ENCODE measurements at regions not wholly inside any gene's neighbourhood (a gene's known extent, or its start where the extent isn't known, plus 50 kb on each side); places are given as distances from the start of the nearest gene placed in this dataset.
A peak's percentile ranks its signal among the peaks of the same experiment; 100 is the strongest.
"Not testable (repeated sequence)": the region's sequence is repeated elsewhere in the genome, so short reads cannot be mapped to it uniquely, and the experiment has no call there.

- 96 to 97% methylated on average over 5 of the region's 5 CpGs for WGBS, 2 donors
- no peak for TF ChIP-seq CTCF (IDR thresholded peaks at IDR 0.05)
- TF ChIP-seq POLR2A (IDR thresholded peaks at IDR 0.05): no peak
- intact Hi-C loops (cut with DNase I; ENCODE audit: low total_unique reads): loop anchor here (10.0 kb wide), 1 partner anchor 110 kb away; the partner anchor contains the start of gene RAP2B
These were observed 106.8 kb upstream of the RAP2B start for GRCh38 chr3:153055217-153055616.

GRCh38 chr3:153055779-153056178 lies 106.2 kb upstream of the RAP2B start:
- intact Hi-C loops (cut with DNase I; ENCODE audit: low total_unique reads): loop anchor here (10.0 kb wide), 1 partner anchor 109 kb away; the partner anchor contains the start of gene RAP2B
- WGBS, 2 donors: 83 to 89% methylated on average over 2 of the region's 2 CpGs
- no peak for TF ChIP-seq CTCF (IDR thresholded peaks at IDR 0.05)
- TF ChIP-seq POLR2A (IDR thresholded peaks at IDR 0.05): no peak
- H3K4me3 ChIP-seq (ENCODE audit: low read depth, poor library complexity, severe bottlenecking): no peak overlapping the region
- no peak for DNase-seq (ENCODE audit: low spot score in 2 of 2)

More at GRCh38 chr3:153055217-153055616, 106.8 kb upstream of the RAP2B start:
- DNase-seq (ENCODE audit: low spot score in 2 of 2): no peak
- no peak overlapping the region for H3K4me3 ChIP-seq (ENCODE audit: low read depth, poor library complexity, severe bottlenecking)

GRCh38 chr3:153058031-153058688 lies 103.9 kb upstream of the RAP2B start:
- WGBS, 2 donors: 58 to 59% methylated on average over 6 of the region's 6 CpGs
- not testable (repeated sequence) for H3K4me3 ChIP-seq (ENCODE audit: low read depth, poor library complexity, severe bottlenecking)
- peak in 1 of 2 donors; percentile 22 for DNase-seq (ENCODE audit: low spot score in 2 of 2)
- intact Hi-C loops (cut with DNase I; ENCODE audit: low total_unique reads): loop anchor here (10.0 kb wide), 1 partner anchor 107 kb away; the partner anchor contains the start of gene RAP2B

GRCh38 chr3:153060346-153060745 lies 101.7 kb upstream of the RAP2B start:
- no peak for DNase-seq (ENCODE audit: low spot score in 2 of 2)
- intact Hi-C loops (cut with DNase I; ENCODE audit: low total_unique reads): no loop called here
- no peak overlapping the region for H3K4me3 ChIP-seq (ENCODE audit: low read depth, poor library complexity, severe bottlenecking)
- TF ChIP-seq POLR2A (IDR thresholded peaks at IDR 0.05) (no peak), CTCF (IDR thresholded peaks at IDR 0.05) (no peak)
- WGBS, 2 donors: 61 to 66% methylated on average over 5 of the region's 5 CpGs

GRCh38 chr3:153061938-153062528 lies 100.0 kb upstream of the RAP2B start:
- intact Hi-C loops (cut with DNase I; ENCODE audit: low total_unique reads): no loop called here
- WGBS, 2 donors: 93 to 94% methylated on average over 4 of the region's 4 CpGs
- DNase-seq (ENCODE audit: low spot score in 2 of 2): no peak

More at GRCh38 chr3:153061938-153062528, 100.0 kb upstream of the RAP2B start:
- no peak overlapping the region for H3K4me3 ChIP-seq (ENCODE audit: low read depth, poor library complexity, severe bottlenecking)
- TF ChIP-seq POLR2A (IDR thresholded peaks at IDR 0.05) (no peak), CTCF (IDR thresholded peaks at IDR 0.05) (no peak)

Data from lower leg skin (tissue), 4 donors.